ELR (cell line): ENCODE measurements at regions not wholly inside any gene's neighbourhood (a gene's known extent, or its start where the extent isn't known, plus 50 kb on each side); places are given as distances from the start of the nearest gene placed in this dataset.
A peak's percentile ranks its signal among the peaks of the same experiment; 100 is the strongest.
"Not testable (repeated sequence)": the region's sequence is repeated elsewhere in the genome, so short reads cannot be mapped to it uniquely, and the experiment has no call there.

Experiments
- DNase-seq: peaks from one replicate; pipeline ENCODE4 v3.0.0-alpha.2; 2015; ENCODE audit warnings: low read depth

GRCh38 chr6:3618642-3619041, 132.9 kb downstream of the PXDC1 start:
- DNase-seq: no peak

GRCh38 chr6:3617681-3618311, 133.7 kb downstream of the PXDC1 start:
- no peak for DNase-seq

- DNase-seq: no peak
Observed at GRCh38 chr6:3617192-3617631, 134.3 kb downstream of the PXDC1 start.

- DNase-seq: no peak
Observed at GRCh38 chr6:3616565-3617176, 134.8 kb downstream of the PXDC1 start.

GRCh38 chr6:3615391-3616380, 135.8 kb downstream of the PXDC1 start:
- DNase-seq: no peak

GRCh38 chr6:3614918-3615317, 136.6 kb downstream of the PXDC1 start:
- no peak for DNase-seq

- not testable (repeated sequence) for DNase-seq
Observed at GRCh38 chr6:3613565-3613964, 137.9 kb downstream of the PXDC1 start.

GRCh38 chr6:3612341-3613041, 139.0 kb downstream of the PXDC1 start:
- DNase-seq: peak; percentile 91

- DNase-seq: no peak
Observed at GRCh38 chr6:3610921-3611320, 140.6 kb downstream of the PXDC1 start.

GRCh38 chr6:3610206-3610605, 141.3 kb downstream of the PXDC1 start:
- DNase-seq: peak; percentile 70

- no peak for DNase-seq
Observed at GRCh38 chr6:3609388-3609787, 142.1 kb downstream of the PXDC1 start.

GRCh38 chr6:3608159-3608558, 143.4 kb downstream of the PXDC1 start:
- no peak for DNase-seq

- no peak for DNase-seq
Observed at GRCh38 chr6:3607599-3607998, 143.9 kb downstream of the PXDC1 start.

- DNase-seq: no peak
Observed at GRCh38 chr6:3607171-3607570, 144.3 kb downstream of the PXDC1 start.

- peak; percentile 33 for DNase-seq
Observed at GRCh38 chr6:3603340-3604130, 146.7 kb upstream of the SLC22A23 start.

GRCh38 chr6:3601570-3601969, 144.7 kb upstream of the SLC22A23 start:
- DNase-seq: no peak

GRCh38 chr6:3597500-3598064, 140.7 kb upstream of the SLC22A23 start:
- DNase-seq: no peak

GRCh38 chr6:3596766-3597165, 139.9 kb upstream of the SLC22A23 start:
- DNase-seq: no peak

GRCh38 chr6:3594201-3594600, 137.4 kb upstream of the SLC22A23 start:
- DNase-seq: no peak

- no peak for DNase-seq
Observed at GRCh38 chr6:3593161-3593560, 136.3 kb upstream of the SLC22A23 start.

GRCh38 chr6:3592371-3592941, 135.6 kb upstream of the SLC22A23 start:
- peak; percentile 97 for DNase-seq
